Spleen (tissue), 11 donors: ENCODE measurements at regions not wholly inside any gene's neighbourhood (a gene's known extent, or its start where the extent isn't known, plus 50 kb on each side); places are given as distances from the start of the nearest gene placed in this dataset.

Source experiments
- DNase-seq: peaks from one replicate; pipeline ENCODE4 v3.0.0-alpha.2; 2020
- H3K27ac ChIP-seq, 8 donors: fragments of 200-600 bp; sonication (generic) in 7 of 8; 1 replicate in 4 of 8; 2 replicates in 4 of 8; pipeline versions ENCODE4 v1.5.0 to v1.8.0; 2016 to 2021; ENCODE audit warnings: inconsistent platforms in 4 of 8, mild to moderate bottlenecking in 4 of 8, moderate library complexity in 1 of 8
- H3K27me3 ChIP-seq, 7 donors: fragments of 200-600 bp; sonication (generic) in 6 of 7; replicated peaks in 1 of 7; 1 replicate in 4 of 7; 2 replicates in 3 of 7; pipeline versions ENCODE4 v1.5.0 to v1.8.0; 2016 to 2021; ENCODE audit warnings: inconsistent platforms in 3 of 7, mild to moderate bottlenecking in 1 of 7
- H3K36me3 ChIP-seq, 6 donors: fragments of 200-600 bp; sonication (generic) in 5 of 6; 1 replicate in 4 of 6; 2 replicates in 2 of 6; pipeline versions ENCODE4 v1.5.0 to v1.8.0; 2016 to 2021; ENCODE audit warnings: inconsistent platforms in 2 of 6
- H3K4me1 ChIP-seq, 6 donors: fragments of 200-600 bp; sonication (generic) in 5 of 6; 1 replicate in 3 of 6; 2 replicates in 3 of 6; pipeline versions ENCODE4 v1.5.0 to v1.8.0; 2016 to 2021; ENCODE audit warnings: inconsistent platforms in 3 of 6
- H3K4me3 ChIP-seq, 8 donors: fragments of 200-600 bp; sonication (generic) in 7 of 8; 1 replicate in 4 of 8; 2 replicates in 4 of 8; pipeline versions ENCODE4 v1.5.0 to v1.8.0; 2016 to 2021; ENCODE audit warnings: inconsistent platforms in 4 of 8, mild to moderate bottlenecking in 4 of 8, moderate library complexity in 2 of 8
- H3K9me3 ChIP-seq, 8 donors: fragments of 200-600 bp; sonication (generic) in 7 of 8; 1 replicate in 4 of 8; 2 replicates in 4 of 8; pipeline versions ENCODE4 v1.5.0 to v1.8.0; 2016 to 2021; ENCODE audit warnings: inconsistent platforms in 4 of 8
- CTCF ChIP-seq, 11 experiments: fragments of 200-600 bp in 7 of 11; fragments of 450-650 bp in 4 of 11; sonication (generic) in 4 of 11; IDR thresholded peaks in 8 of 11; conservative IDR thresholded peaks in 3 of 11; 1 replicate in 7 of 11; 2 replicates in 4 of 11; pipeline versions ENCODE4 v1.4.0 to v1.8.0; 2016 to 2021; ENCODE audit warnings: antibody characterized with exemption in 11 of 11, inconsistent platforms in 4 of 11, mild to moderate bottlenecking in 1 of 11
- POLR2A ChIP-seq, 3 donors: fragments of 450-650 bp; IDR thresholded peaks; one replicate each; pipeline ENCODE4 v1.5.1; 2017; ENCODE audit warnings: antibody characterized with exemption in 3 of 3, mild to moderate bottlenecking in 1 of 3
- POLR2AphosphoS5 ChIP-seq, 3 donors: sonication (generic); formaldehyde crosslinking; IDR thresholded peaks; one replicate each; pipeline ENCODE4 v1.5.1; 2017; ENCODE audit warnings: antibody characterized with exemption in 3 of 3
- WGBS, 5 donors: extraction: QIAGEN DNeasy Blood & Tissue Kit in 3 of 5; methylation state at CpG; one replicate each; pipeline versions ENCODE4 v1.1.5 to v1.1.7; 2013 to 2018; 5-methylcytosine and 5-hydroxymethylcytosine counted together
- intact Hi-C: fragments of 100-400 bp; cut with DNase I; formaldehyde crosslinking; loops from one replicate; pipeline ENCODE4 v1.15.0; 2023; ENCODE audit warnings: low total_unique reads
- donor health status: healthy with polysubstance abuse.
- donor health status: DM: no; HTN: no; CAD: no; lungs with moderate emphysema.
- donor health status: DM: no; HTN: no; CAD: no.
- donor health status: Bipolar disorder and iron deficiency.
- donor health status: healthy.
- donor health status: DM: no; HTN: no; CAD: no.
- donor health status: DM: yes; HTN: yes; CAD: no.

GRCh38 chr2:226330206-226330605 lies 469.4 kb downstream of the IRS1 start:
- H3K9me3 ChIP-seq, result peaks cover 0 to 6% (median 0%) of the 10 kb centered on the region in 8 donors
- no peak overlapping the region for H3K27ac ChIP-seq
- DNase-seq, result no peak
- TF ChIP-seq POLR2AphosphoS5 (IDR thresholded peaks at IDR 0.05) (no peak), POLR2A (IDR thresholded peaks at IDR 0.05) (no peak), CTCF (IDR thresholded peaks at IDR 0.05 in 8 of 11, conservative IDR thresholded peaks at IDR 0.05 in 3 of 11) (no peak)
- H3K27me3 ChIP-seq, result peaks cover 0 to 33% (median 0%) of the 10 kb centered on the region in 7 donors
- peaks cover 0 to 7% (median 0%) of the 10 kb centered on the region in 6 donors for H3K4me1 ChIP-seq
- H3K4me3 ChIP-seq, result no peak overlapping the region
- no peaks in the 10 kb centered on the region for H3K36me3 ChIP-seq
- intact Hi-C loops, result no loop called here

GRCh38 chr2:226329180-226329579 lies 470.4 kb downstream of the IRS1 start:
- Histone ChIP-seq H3K36me3 (no peaks in the 10 kb centered on the region), H3K9me3 (peaks cover 0 to 6% (median 0%) of the 10 kb centered on the region in 8 donors), H3K27ac (no peak overlapping the region), H3K27me3 (peaks cover 0 to 33% (median 0%) of the 10 kb centered on the region in 7 donors), H3K4me1 (peaks cover 0 to 7% (median 0%) of the 10 kb centered on the region in 6 donors), H3K4me3 (no peak overlapping the region)
- TF ChIP-seq POLR2A (IDR thresholded peaks at IDR 0.05) (no peak), POLR2AphosphoS5 (IDR thresholded peaks at IDR 0.05) (no peak), CTCF (IDR thresholded peaks at IDR 0.05 in 8 of 11, conservative IDR thresholded peaks at IDR 0.05 in 3 of 11) (no peak)
- WGBS, 5 donors, result 86 to 95% (median 92%) methylated on average over 4 of the region's 4 CpGs
- intact Hi-C loops, result no loop called here
- no peak for DNase-seq

GRCh38 chr2:226327830-226328229 lies 471.8 kb downstream of the IRS1 start:
- DNase-seq, result no peak
- Histone ChIP-seq H3K27ac (no peak overlapping the region), H3K4me1 (peaks cover 0 to 7% (median 0%) of the 10 kb centered on the region in 6 donors), H3K36me3 (no peaks in the 10 kb centered on the region), H3K27me3 (peaks cover 0 to 33% (median 0%) of the 10 kb centered on the region in 7 donors), H3K4me3 (no peak overlapping the region), H3K9me3 (peaks cover 0 to 1% (median 0%) of the 10 kb centered on the region in 8 donors)
- TF ChIP-seq CTCF (IDR thresholded peaks at IDR 0.05 in 8 of 11, conservative IDR thresholded peaks at IDR 0.05 in 3 of 11) (no peak), POLR2AphosphoS5 (IDR thresholded peaks at IDR 0.05) (no peak), POLR2A (IDR thresholded peaks at IDR 0.05) (no peak)
- intact Hi-C loops, result no loop called here
- 88 to 95% (median 91%) methylated on average over 4 of the region's 4 CpGs for WGBS, 5 donors

- Histone ChIP-seq H3K4me1 (peaks cover 0 to 7% (median 0%) of the 10 kb centered on the region in 6 donors), H3K36me3 (no peaks in the 10 kb centered on the region), H3K27ac (no peak overlapping the region), H3K27me3 (peaks cover 0 to 20% (median 0%) of the 10 kb centered on the region in 7 donors), H3K4me3 (no peak overlapping the region), H3K9me3 (no peaks in the 10 kb centered on the region)
- intact Hi-C loops, result no loop called here
- TF ChIP-seq POLR2A (IDR thresholded peaks at IDR 0.05), result no peak
- TF ChIP-seq CTCF (IDR thresholded peaks at IDR 0.05 in 8 of 11, conservative IDR thresholded peaks at IDR 0.05 in 3 of 11), result no peak
- no peak for TF ChIP-seq POLR2AphosphoS5 (IDR thresholded peaks at IDR 0.05)
- no peak for DNase-seq
These were observed 474.1 kb downstream of the IRS1 start for GRCh38 chr2:226325526-226325925.
